PFSK-1 (cell line): ENCODE measurements at regions not wholly inside any gene's neighbourhood (a gene's known extent, or its start where the extent isn't known, plus 50 kb on each side); places are given as distances from the start of the nearest gene placed in this dataset.

Experiments
- FOXP2 ChIP-seq: optimal IDR thresholded peaks from 2 replicates; pipeline ENCODE3; 2011; ENCODE audit warnings: borderline replicate concordance, control low read depth, inconsistent platforms; ENCODE audit not compliant: insufficient read depth; ENCODE audit errors: extremely low read length, extremely low read depth
- POLR2AphosphoS5 ChIP-seq: IDR thresholded peaks from 2 replicates; pipeline ENCODE4 v1.6.1; 2012; ENCODE audit warnings: low read depth, mild to moderate bottlenecking, control low read depth, low read length, moderate library complexity
- SIN3A ChIP-seq: IDR thresholded peaks from 2 replicates; pipeline ENCODE4 v1.6.1; 2012; ENCODE audit warnings: mild to moderate bottlenecking, low read length, moderate library complexity, borderline replicate concordance; ENCODE audit not compliant: insufficient read depth

GRCh38 chr3:135753506-135753905, 212.0 kb upstream of the PPP2R3A start:
- no peak for TF ChIP-seq FOXP2
- no peak for TF ChIP-seq POLR2AphosphoS5
- TF ChIP-seq SIN3A, result no peak
